NOMO-1 treated with dmso at 0.1 percent for 144 hours (cell line): ENCODE measurements at regions not wholly inside any gene's neighbourhood (a gene's known extent, or its start where the extent isn't known, plus 50 kb on each side); places are given as distances from the start of the nearest gene placed in this dataset.

Experiments used
- DNase-seq: peaks from one replicate; lab custom pipeline; 2025; ENCODE audit not compliant: unreplicated experiment; lab: John Stamatoyannopoulos, UW

DNA sequence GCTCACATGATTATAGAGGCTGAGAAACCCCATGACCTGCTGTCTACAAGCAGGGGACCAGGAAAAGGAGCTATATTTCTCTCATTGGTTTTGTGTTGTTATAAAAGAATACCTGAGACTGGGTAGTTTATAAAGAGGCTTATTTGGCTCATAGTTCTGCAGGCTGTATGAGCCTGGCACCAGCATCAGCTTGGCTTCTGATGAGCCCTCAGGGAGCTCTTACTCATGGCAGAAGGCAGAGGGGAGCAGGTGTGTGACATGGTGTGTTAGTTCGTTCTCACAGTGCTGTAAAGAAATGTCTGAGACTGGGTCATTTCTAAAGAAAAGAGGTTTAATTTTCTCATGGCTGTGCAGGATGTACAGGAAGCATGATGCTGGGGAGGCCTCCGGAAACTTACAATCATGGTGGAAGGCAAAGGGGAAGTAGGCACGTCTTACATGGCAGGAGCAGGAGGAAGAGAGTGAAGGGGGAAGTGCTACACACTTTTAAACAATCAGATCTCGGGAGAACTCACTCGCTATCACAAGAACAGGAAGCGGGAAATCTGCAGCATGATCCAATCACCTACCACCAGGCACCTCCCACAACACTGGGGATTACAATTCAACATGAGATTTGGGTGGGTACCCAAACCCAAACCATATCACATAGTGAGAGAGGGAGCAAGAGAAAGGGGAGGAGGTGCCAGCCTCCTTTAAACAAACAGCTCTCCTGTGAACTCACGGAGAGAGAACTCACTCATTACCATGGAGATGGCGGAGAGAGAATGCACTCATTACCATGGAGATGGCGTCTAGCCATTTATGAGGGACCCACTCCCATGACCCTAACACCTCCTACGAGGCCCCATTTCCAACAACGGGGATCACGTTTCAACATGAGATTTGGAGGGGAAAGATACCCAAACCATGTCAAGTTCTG, 133.4 kb downstream of the JCAD start:
- no peak for DNase-seq

GRCh38 chr10:29924436-29924835, 134.9 kb downstream of the JCAD start:
- DNase-seq, result no peak

DNA sequence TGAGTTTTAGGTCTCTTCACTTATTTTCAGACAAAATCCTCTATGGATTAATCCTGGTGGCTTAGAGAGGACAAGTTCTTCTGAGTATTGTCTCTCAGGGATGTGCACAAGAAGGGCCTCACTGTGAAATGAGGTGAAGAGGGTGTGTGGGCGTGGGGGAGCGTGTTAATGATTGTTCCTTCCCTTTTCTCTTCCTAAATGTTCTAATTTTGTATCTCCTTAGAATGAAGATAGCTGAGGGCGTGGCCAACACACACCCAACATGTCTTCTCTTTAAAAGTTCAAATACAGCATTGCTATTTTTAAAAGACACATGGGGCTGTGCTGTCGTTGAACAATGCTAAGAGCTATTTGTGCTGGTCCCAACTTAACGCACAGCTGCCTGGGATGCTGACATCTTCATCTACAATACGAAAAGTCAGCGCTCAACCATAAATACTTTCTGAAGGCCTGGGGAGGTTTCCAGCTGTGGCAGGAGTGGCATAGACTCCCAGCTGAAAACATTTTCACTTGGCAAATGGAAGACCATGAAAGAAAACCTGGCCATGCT, 135.9 kb downstream of the JCAD start:
- peak; percentile 4 for DNase-seq

DNA sequence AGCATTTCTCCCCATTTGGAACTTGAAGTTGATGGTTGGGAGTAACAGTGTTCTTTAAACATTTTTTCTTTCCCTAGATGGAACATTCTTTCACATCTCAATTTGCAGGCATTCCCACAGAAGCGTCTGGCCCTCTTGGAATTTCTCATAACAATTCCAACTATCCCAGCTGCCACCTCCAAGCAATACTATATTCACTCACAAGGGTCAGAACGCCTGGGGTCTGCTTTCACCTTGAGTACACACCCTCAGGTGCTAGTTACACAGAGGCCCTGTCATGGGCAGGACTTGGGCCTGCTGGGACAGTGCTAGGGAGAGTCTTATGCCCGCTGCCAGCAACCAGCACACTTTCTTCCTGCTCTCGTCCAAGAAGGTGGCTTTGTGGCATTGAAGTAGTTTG, 136.5 kb downstream of the JCAD start:
- DNase-seq, result no peak

- DNase-seq, result no peak
Measured at GRCh38 chr10:29922226-29922625, 137.2 kb downstream of the JCAD start.

GRCh38 chr10:29921071-29921446, 138.3 kb downstream of the JCAD start:
- no peak for DNase-seq

GRCh38 chr10:29920408-29921070, 138.8 kb downstream of the JCAD start:
- DNase-seq, result no peak

- DNase-seq, result no peak
Measured at GRCh38 chr10:29918623-29919400, 140.6 kb downstream of the JCAD start.

DNA sequence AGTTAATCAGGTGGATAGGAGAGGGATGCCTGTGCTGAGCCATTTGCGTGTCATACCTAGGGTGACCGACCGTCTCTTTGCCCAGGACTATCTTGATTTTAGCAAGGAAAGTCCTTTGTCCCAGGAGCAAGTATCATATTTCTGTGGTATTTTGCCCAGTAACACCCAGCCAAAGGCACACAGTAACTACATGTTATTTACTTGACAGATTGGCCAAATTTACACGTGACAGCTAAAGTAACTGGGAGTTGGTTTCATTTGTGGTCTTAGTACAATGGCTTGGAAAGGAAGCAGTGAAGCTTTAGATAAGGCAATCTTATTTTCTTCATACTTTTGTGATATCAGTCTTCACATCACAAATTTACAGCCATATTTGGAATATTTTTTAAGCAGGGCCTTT, 142.1 kb downstream of the JCAD start:
- no peak for DNase-seq

DNA sequence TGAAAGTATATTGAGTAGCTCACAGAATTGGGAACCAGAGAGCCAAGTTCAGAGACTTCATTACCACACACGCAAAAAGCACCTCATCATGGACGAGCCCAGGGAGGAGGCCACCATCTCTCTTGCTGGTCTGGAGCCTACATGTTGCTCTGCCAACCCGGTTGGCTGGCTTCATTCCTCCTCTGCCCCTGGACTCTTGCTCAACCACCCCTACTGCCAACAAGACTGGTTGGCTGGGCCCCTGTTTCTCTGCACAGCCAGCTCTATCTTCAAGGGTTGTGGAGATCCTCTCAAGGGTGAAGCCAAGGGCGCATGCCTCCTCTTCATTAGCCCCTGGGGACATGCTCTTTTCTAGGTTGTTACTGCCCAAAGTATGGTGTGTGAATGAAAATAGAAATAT, 142.7 kb downstream of the JCAD start:
- DNase-seq, result no peak

GRCh38 chr10:29914986-29915785, 144.2 kb downstream of the JCAD start:
- DNase-seq, result no peak

- DNase-seq, result no peak
Measured at GRCh38 chr10:29908962-29909361, 150.4 kb downstream of the JCAD start.

- no peak for DNase-seq
Measured at GRCh38 chr10:29900865-29901264, 158.5 kb downstream of the JCAD start.

GRCh38 chr10:29897999-29898716, 161.2 kb downstream of the JCAD start:
- no peak for DNase-seq

GRCh38 chr10:29897430-29897829, 162.0 kb downstream of the JCAD start:
- no peak for DNase-seq

GRCh38 chr10:29896053-29896452, 163.3 kb downstream of the JCAD start:
- no peak for DNase-seq

DNA sequence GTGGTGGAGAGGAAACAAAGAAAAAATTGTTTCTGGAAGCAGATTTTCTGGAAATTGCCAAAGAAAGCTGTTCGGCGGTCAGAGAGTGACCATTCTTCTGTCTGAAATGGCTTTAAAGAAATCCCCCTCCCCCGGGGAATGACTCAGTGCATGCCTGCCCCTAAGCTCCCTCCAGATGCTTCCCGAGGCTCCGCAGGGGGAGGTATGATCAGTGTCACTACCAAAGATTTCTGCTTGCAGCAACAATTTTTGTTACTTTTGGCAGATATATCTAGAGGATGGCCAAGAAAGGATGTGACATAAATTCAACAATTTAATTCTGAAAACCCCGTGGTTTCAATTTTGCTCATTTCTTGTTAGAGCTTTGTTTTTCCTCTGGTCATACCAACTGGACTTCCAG, 163.9 kb downstream of the JCAD start:
- DNase-seq, result no peak

- no peak for DNase-seq
Measured at GRCh38 chr10:29888321-29888720, 171.1 kb downstream of the JCAD start.

DNA sequence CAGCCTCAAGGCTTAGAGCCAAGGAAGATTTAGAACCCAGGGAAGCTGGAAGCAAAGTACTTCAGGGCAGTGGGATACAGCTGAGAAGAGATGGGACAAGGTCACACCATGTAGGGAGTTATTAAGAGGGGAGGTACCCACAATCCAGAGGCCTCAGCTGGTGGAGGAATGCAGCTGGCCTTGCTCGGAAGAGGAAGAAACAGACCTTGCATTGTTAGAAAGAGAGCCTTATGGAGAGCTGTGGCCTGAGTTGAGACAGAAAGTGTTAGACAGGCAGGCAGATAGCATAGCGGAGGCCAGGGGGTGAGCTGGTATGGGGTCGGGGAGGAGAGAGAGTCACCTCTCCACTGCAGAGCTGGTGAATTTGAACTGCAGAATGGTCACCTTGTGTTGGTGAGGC, 173.1 kb downstream of the JCAD start:
- no peak for DNase-seq

GRCh38 chr10:29883231-29883630, 176.2 kb downstream of the JCAD start:
- DNase-seq, result no peak
